ENCODE measurements at regions not wholly inside any gene's neighbourhood (a gene's known extent, or its start where the extent isn't known, plus 50 kb on each side); places are given as distances from the start of the nearest gene placed in this dataset.
"Not testable (repeated sequence)": the region's sequence is repeated elsewhere in the genome, so short reads cannot be mapped to it uniquely, and the experiment has no call there.

GRCh38 chr2:64809216-64809615 lies 155.5 kb upstream of the SERTAD2 start:
- intact Hi-C loops (cut with DNase I), result no loop called here
- H3K36me3 ChIP-seq, result no peaks in the 10 kb centered on the region
- no peak overlapping the region for H3K4me3 ChIP-seq
- H3K9me3 ChIP-seq, result no peaks in the 10 kb centered on the region
- ATAC-seq (no peak), DNase-seq (no peak)
- H3K27me3 ChIP-seq, result no peaks in the 10 kb centered on the region
- H3K4me1 ChIP-seq, result no peaks in the 10 kb centered on the region
- no peak overlapping the region for H3K27ac ChIP-seq
- no peak for TF ChIP-seq CTCF (IDR thresholded peaks at IDR 0.05)

- no peaks in the 10 kb centered on the region for H3K27me3 ChIP-seq
- H3K4me3 ChIP-seq, result no peak overlapping the region
- H3K9me3 ChIP-seq, result no peaks in the 10 kb centered on the region
- no peaks in the 10 kb centered on the region for H3K4me1 ChIP-seq
- no peaks in the 10 kb centered on the region for H3K36me3 ChIP-seq
- H3K27ac ChIP-seq, result no peak overlapping the region
- DNase-seq (no peak), ATAC-seq (peak; percentile 40)
- intact Hi-C loops (cut with DNase I), result no loop called here
- TF ChIP-seq CTCF (IDR thresholded peaks at IDR 0.05), result no peak
These were observed 158.6 kb upstream of the SERTAD2 start for GRCh38 chr2:64812285-64812684.

GRCh38 chr2:64814007-64814406 lies 160.3 kb upstream of the SERTAD2 start:
- no peak overlapping the region for H3K4me3 ChIP-seq
- H3K9me3 ChIP-seq, result no peaks in the 10 kb centered on the region
- no peak for TF ChIP-seq CTCF (IDR thresholded peaks at IDR 0.05)
- DNase-seq (no peak), ATAC-seq (no peak)
- no peaks in the 10 kb centered on the region for H3K27me3 ChIP-seq
- intact Hi-C loops (cut with DNase I), result no loop called here
- no peaks in the 10 kb centered on the region for H3K36me3 ChIP-seq
- H3K4me1 ChIP-seq, result no peaks in the 10 kb centered on the region
- H3K27ac ChIP-seq, result no peak overlapping the region

GRCh38 chr2:64816526-64816925 lies 162.8 kb upstream of the SERTAD2 start:
- intact Hi-C loops (cut with DNase I); ATAC-seq; H3K9me3 ChIP-seq: not testable (repeated sequence)

GRCh38 chr2:64817453-64817852 lies 163.7 kb upstream of the SERTAD2 start:
- no peaks in the 10 kb centered on the region for H3K27me3 ChIP-seq
- H3K4me1 ChIP-seq, result no peaks in the 10 kb centered on the region
- intact Hi-C loops (cut with DNase I), result no loop called here
- no peaks in the 10 kb centered on the region for H3K9me3 ChIP-seq
- no peak for DNase-seq
- no peaks in the 10 kb centered on the region for H3K36me3 ChIP-seq
- H3K27ac ChIP-seq, result no peak overlapping the region
- H3K4me3 ChIP-seq, result no peak overlapping the region
- ATAC-seq, result no peak
- TF ChIP-seq CTCF (IDR thresholded peaks at IDR 0.05), result no peak

More at GRCh38 chr2:64816526-64816925, 162.8 kb upstream of the SERTAD2 start:
- not testable (repeated sequence) for H3K27ac ChIP-seq, H3K4me1 ChIP-seq, H3K36me3 ChIP-seq, H3K4me3 ChIP-seq, H3K27me3 ChIP-seq, DNase-seq

GRCh38 chr2:64818664-64819060 lies 164.9 kb upstream of the SERTAD2 start:
- ATAC-seq (no peak), DNase-seq (no peak)
- no peaks in the 10 kb centered on the region for H3K4me1 ChIP-seq
- intact Hi-C loops (cut with DNase I), result no loop called here
- H3K36me3 ChIP-seq, result no peaks in the 10 kb centered on the region
- no peak for TF ChIP-seq CTCF (IDR thresholded peaks at IDR 0.05)
- no peak overlapping the region for H3K4me3 ChIP-seq
- no peaks in the 10 kb centered on the region for H3K9me3 ChIP-seq
- H3K27ac ChIP-seq, result no peak overlapping the region
- H3K27me3 ChIP-seq, result no peaks in the 10 kb centered on the region

Measured in upper lobe of right lung (tissue), 1 donor.